SK-N-SH (cell line): ENCODE measurements at regions not wholly inside any gene's neighbourhood (a gene's known extent, or its start where the extent isn't known, plus 50 kb on each side); places are given as distances from the start of the nearest gene placed in this dataset.

ENCODE experiments used
- CTCF ChIA-PET: fragments of 300-600, 350-600 bp; formaldehyde crosslinking; extraction: SDS; loops from one replicate; lab custom pipeline; 2021; lab: Yijun Ruan, JAX
- POLR2A ChIA-PET: fragments of 350-600 bp; sonication (Branson Sonifier 250); formaldehyde crosslinking; extraction: SDS; loops from one replicate; lab custom pipeline; 2020; ENCODE audit warnings: antibody characterized with exemption, inconsistent platforms; lab: Yijun Ruan, JAX
- DNase-seq: peaks from one replicate; pipeline ENCODE4 v3.0.0; 2012
- H2AFZ ChIP-seq: fragments of 200-600 bp; sonication (generic); 2 replicates; pipeline ENCODE4 v1.8.1; 2016; ENCODE audit warnings: antibody characterized with exemption, mild to moderate bottlenecking, low read depth
- H3F3A ChIP-seq: fragments of 200-600 bp; sonication (generic); replicated peaks from 2 replicates; pipeline ENCODE3; 2016; ENCODE audit warnings: antibody characterized with exemption, mild to moderate bottlenecking; ENCODE audit not compliant: insufficient read depth
- H3K27ac ChIP-seq, 2 experiments: fragments of 200-500 bp in 1 of 2; fragments of 200-600 bp in 1 of 2; sonication (Bioruptor generic) in 1 of 2; sonication (generic), shearing (Covaris generic) in 1 of 2; 2 replicates each; pipeline versions ENCODE4 v1.5.1 to v1.6.1; 2014 to 2016; ENCODE audit warnings: low read depth in 2 of 2, inconsistent platforms in 1 of 2, low read length in 1 of 2, mild to moderate bottlenecking in 1 of 2, mixed read lengths in 1 of 2
- H3K27me3 ChIP-seq: fragments of 200-600 bp; sonication (generic), shearing (Covaris generic); 2 replicates; pipeline ENCODE4 v1.6.1; 2016; ENCODE audit warnings: mixed run types; ENCODE audit not compliant: insufficient read depth
- H3K36me3 ChIP-seq, 2 experiments: fragments of 200-500 bp in 1 of 2; fragments of 200-600 bp in 1 of 2; sonication (Bioruptor generic) in 1 of 2; sonication (generic) in 1 of 2; replicated peaks in 1 of 2; 2 replicates each; pipeline versions ENCODE3 to v1.5.1; 2014 to 2016; ENCODE audit warnings: low read length in 1 of 2, mild to moderate bottlenecking in 1 of 2; ENCODE audit not compliant: insufficient read depth in 2 of 2, control insufficient read depth in 1 of 2
- H3K4me1 ChIP-seq, 2 experiments: fragments of 200-500 bp in 1 of 2; fragments of 200-600 bp in 1 of 2; sonication (Bioruptor generic) in 1 of 2; sonication (generic), shearing (Covaris generic) in 1 of 2; 2 replicates each; pipeline versions ENCODE4 v1.5.1 to v1.6.1; 2014 to 2016; ENCODE audit warnings: low read depth in 1 of 2, low read length in 1 of 2, mixed run types in 1 of 2; ENCODE audit not compliant: insufficient read depth in 2 of 2, control insufficient read depth in 1 of 2
- H3K4me2 ChIP-seq: fragments of 200-600 bp; sonication (generic), shearing (Covaris generic); 2 replicates; pipeline ENCODE4 v1.6.1; 2017; ENCODE audit warnings: mixed run types
- H3K4me3 ChIP-seq, 2 experiments: fragments of 200-500 bp in 1 of 2; fragments of 200-600 bp in 1 of 2; sonication (Bioruptor generic) in 1 of 2; sonication (generic), shearing (Covaris generic) in 1 of 2; 2 replicates each; pipeline versions ENCODE4 v1.5.1 to v1.8.1; 2014 to 2016; ENCODE audit warnings: low read depth in 2 of 2, inconsistent platforms in 1 of 2, low read length in 1 of 2, mild to moderate bottlenecking in 1 of 2, mixed read lengths in 1 of 2, moderate library complexity in 1 of 2
- H3K79me2 ChIP-seq: fragments of 200-600 bp; sonication (generic); 2 replicates; pipeline ENCODE4 v1.8.1; 2017; ENCODE audit warnings: mild to moderate bottlenecking; ENCODE audit not compliant: insufficient read depth
- H3K9ac ChIP-seq: fragments of 200-600 bp; sonication (generic); 2 replicates; pipeline ENCODE4 v1.6.1; 2017; ENCODE audit warnings: mixed run types
- H3K9me2 ChIP-seq: fragments of 200-600 bp; sonication (generic); 2 replicates; pipeline ENCODE4 v1.6.1; 2017; ENCODE audit warnings: mixed run types
- H3K9me3 ChIP-seq: fragments of 200-600 bp; sonication (generic); 2 replicates; pipeline ENCODE4 v1.6.1; 2017; ENCODE audit warnings: mixed run types, mild to moderate bottlenecking, moderate library complexity
- H4K20me1 ChIP-seq: fragments of 200-600 bp; sonication (generic); 2 replicates; pipeline ENCODE4 v1.6.1; 2017; ENCODE audit warnings: mild to moderate bottlenecking, mixed run types; ENCODE audit not compliant: insufficient read depth
- CHD2 ChIP-seq: fragments of 150-350 bp; IDR thresholded peaks from 2 replicates; pipeline ENCODE4 v1.6.1; 2018; ENCODE audit warnings: low read length; ENCODE audit not compliant: partially characterized antibody
- EP300 ChIP-seq, 2 experiments: IDR thresholded peaks; 2 replicates each; pipeline versions ENCODE4 v1.4.0 to v1.6.1; 2012; ENCODE audit warnings: borderline replicate concordance in 1 of 2, low read depth in 1 of 2, low read length in 1 of 2
- FOXM1 ChIP-seq: IDR thresholded peaks from 2 replicates; pipeline ENCODE4 v1.4.0; 2012; ENCODE audit warnings: low read depth, mild to moderate bottlenecking
- GABPA ChIP-seq: IDR thresholded peaks from 2 replicates; pipeline ENCODE4 v1.4.0; 2012; ENCODE audit warnings: low read depth, mild to moderate bottlenecking
- IRF3 ChIP-seq: fragments of 150-350 bp; IDR thresholded peaks from 2 replicates; pipeline ENCODE4 v1.6.1; 2016; ENCODE audit warnings: mild to moderate bottlenecking, low read depth, low read length
- MAX ChIP-seq: IDR thresholded peaks from 2 replicates; pipeline ENCODE4 v1.4.0; 2012; ENCODE audit warnings: low read depth
- MXI1 ChIP-seq: IDR thresholded peaks from 2 replicates; pipeline ENCODE4 v1.6.1; 2012; ENCODE audit warnings: mild to moderate bottlenecking, low read depth, low read length, improper control_type of control experiment
- NFIC ChIP-seq: IDR thresholded peaks from 2 replicates; pipeline ENCODE4 v1.4.0; 2012; ENCODE audit warnings: borderline replicate concordance
- PBX3 ChIP-seq: IDR thresholded peaks from 2 replicates; pipeline ENCODE4; 2012
- RAD21 ChIP-seq: IDR thresholded peaks from 2 replicates; pipeline ENCODE4 v1.6.1; 2012; ENCODE audit warnings: mild to moderate bottlenecking, low read length
- RXRA ChIP-seq: IDR thresholded peaks from 2 replicates; pipeline ENCODE4 v1.4.0; 2012; ENCODE audit warnings: low read depth, mild to moderate bottlenecking, borderline replicate concordance
- SIN3A ChIP-seq: IDR thresholded peaks from 2 replicates; pipeline ENCODE4 v1.6.1; 2012; ENCODE audit warnings: low read depth, mild to moderate bottlenecking, low read length, moderate library complexity, borderline replicate concordance
- TCF12 ChIP-seq: IDR thresholded peaks from 2 replicates; pipeline ENCODE4 v1.4.0; 2012
- USF1 ChIP-seq: IDR thresholded peaks from 2 replicates; pipeline ENCODE4 v1.4.0; 2012; ENCODE audit warnings: low read depth, borderline replicate concordance
- USF2 ChIP-seq: fragments of 150-350 bp; IDR thresholded peaks from 2 replicates; pipeline ENCODE4 v1.6.1; 2017; ENCODE audit warnings: antibody characterized with exemption, low read length, low read depth, borderline replicate concordance
- YY1 ChIP-seq: IDR thresholded peaks from 2 replicates; pipeline ENCODE4 v1.4.0; 2012; ENCODE audit warnings: low read depth, mild to moderate bottlenecking
- ZBTB33 ChIP-seq: IDR thresholded peaks from 2 replicates; pipeline ENCODE4 v1.4.0; 2012; ENCODE audit warnings: low read depth, borderline replicate concordance
- WGBS: methylation state at CpG from one replicate; pipeline ENCODE4 v1.1.6; 2017; ENCODE audit warnings: low lambda C conversion rate; 5-methylcytosine and 5-hydroxymethylcytosine counted together

- no peak overlapping the region for H3K4me3 ChIP-seq
- H3K4me2 ChIP-seq = no peak overlapping the region
- ChIA-PET POLR2A (no interaction called here), CTCF (no interaction called here)
- H3K27me3 ChIP-seq = no peaks in the 10 kb centered on the region
- no peaks in the 10 kb centered on the region for H4K20me1 ChIP-seq
- H3F3A ChIP-seq = no peaks in the 10 kb centered on the region
- 75% methylated on average over 3 of the region's 3 CpGs for WGBS
- no peak overlapping the region for H3K9ac ChIP-seq
- no peaks in the 10 kb centered on the region for H3K4me1 ChIP-seq
- no peaks in the 10 kb centered on the region for H3K79me2 ChIP-seq
- no peaks in the 10 kb centered on the region for H3K9me3 ChIP-seq
- TF ChIP-seq YY1 = no peak
- no peak for TF ChIP-seq SIN3A
- TF ChIP-seq FOXM1 = no peak
- TF ChIP-seq TCF12 = no peak
- no peaks in the 10 kb centered on the region for H3K9me2 ChIP-seq
- H3K27ac ChIP-seq = no peak overlapping the region
- no peaks in the 10 kb centered on the region for H3K36me3 ChIP-seq
- no peak for DNase-seq
- H2AFZ ChIP-seq = no peak overlapping the region
These were observed 157.0 kb upstream of the CACNA1E start for GRCh38 chr1:181326348-181326747.

- Histone ChIP-seq H3K79me2 (no peaks in the 10 kb centered on the region), H3K27ac (no peak overlapping the region), H3K4me3 (no peak overlapping the region), H3K4me1 (no peaks in the 10 kb centered on the region), H3K9me3 (no peaks in the 10 kb centered on the region), H3K4me2 (no peak overlapping the region), H4K20me1 (no peaks in the 10 kb centered on the region), H3F3A (no peaks in the 10 kb centered on the region), H2AFZ (no peak overlapping the region), H3K9me2 (no peaks in the 10 kb centered on the region), H3K9ac (no peak overlapping the region), H3K36me3 (no peaks in the 10 kb centered on the region), H3K27me3 (no peaks in the 10 kb centered on the region)
- WGBS = 17% methylated on average over 4 of the region's 4 CpGs
- ChIA-PET CTCF (interaction anchor here (1.0 kb wide), 1 partner anchor 13 kb away, joined by 3 read pairs; no protein-coding TSS in a partner anchor), POLR2A (no interaction called here)
- no peak for DNase-seq
- TF ChIP-seq MAX (no peak), EP300 (IDR thresholded peaks at IDR 0.05; ENCODE audit: borderline replicate concordance in 1 of 2, low read depth in 1 of 2, low read length in 1 of 2) (no peak), MXI1 (no peak), ZBTB33 (no peak), RXRA (no peak), CHD2 (no peak), IRF3 (no peak), NFIC (no peak), PBX3 (no peak), FOXM1 (no peak), RAD21 (no peak), GABPA (no peak), USF2 (no peak), USF1 (no peak)
These were observed 155.5 kb upstream of the CACNA1E start for GRCh38 chr1:181327796-181328195.
